ENCODE measurements at regions not wholly inside any gene's neighbourhood (a gene's known extent, or its start where the extent isn't known, plus 50 kb on each side); places are given as distances from the start of the nearest gene placed in this dataset.

DNA sequence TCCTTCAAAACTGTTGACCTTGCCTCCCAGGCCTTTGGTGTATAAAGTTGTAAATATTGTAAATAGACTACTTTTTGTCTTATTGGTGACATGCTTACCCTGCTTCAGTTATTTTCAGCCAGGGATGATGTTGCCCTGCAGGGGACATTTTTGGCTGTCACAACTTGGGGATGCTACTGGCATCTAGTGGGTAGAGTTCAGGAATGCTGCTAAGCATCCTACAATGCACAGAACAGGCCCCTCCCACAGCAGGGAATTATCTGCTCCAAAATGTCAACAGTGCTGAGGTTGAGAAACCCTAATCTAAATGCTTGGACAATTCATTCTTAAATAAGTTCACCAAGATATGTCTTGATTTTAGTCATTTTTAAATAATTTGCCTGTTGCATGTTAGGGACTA lies 459.8 kb downstream of the PMP22 start:
- TF ChIP-seq, protein P1, sequence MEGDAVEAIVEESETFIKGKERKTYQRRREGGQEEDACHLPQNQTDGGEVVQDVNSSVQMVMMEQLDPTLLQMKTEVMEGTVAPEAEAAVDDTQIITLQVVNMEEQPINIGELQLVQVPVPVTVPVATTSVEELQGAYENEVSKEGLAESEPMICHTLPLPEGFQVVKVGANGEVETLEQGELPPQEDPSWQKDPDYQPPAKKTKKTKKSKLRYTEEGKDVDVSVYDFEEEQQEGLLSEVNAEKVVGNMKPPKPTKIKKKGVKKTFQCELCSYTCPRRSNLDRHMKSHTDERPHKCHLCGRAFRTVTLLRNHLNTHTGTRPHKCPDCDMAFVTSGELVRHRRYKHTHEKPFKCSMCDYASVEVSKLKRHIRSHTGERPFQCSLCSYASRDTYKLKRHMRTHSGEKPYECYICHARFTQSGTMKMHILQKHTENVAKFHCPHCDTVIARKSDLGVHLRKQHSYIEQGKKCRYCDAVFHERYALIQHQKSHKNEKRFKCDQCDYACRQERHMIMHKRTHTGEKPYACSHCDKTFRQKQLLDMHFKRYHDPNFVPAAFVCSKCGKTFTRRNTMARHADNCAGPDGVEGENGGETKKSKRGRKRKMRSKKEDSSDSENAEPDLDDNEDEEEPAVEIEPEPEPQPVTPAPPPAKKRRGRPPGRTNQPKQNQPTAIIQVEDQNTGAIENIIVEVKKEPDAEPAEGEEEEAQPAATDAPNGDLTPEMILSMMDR (IDR thresholded peaks at IDR 0.05; ENCODE audit: control insufficient read depth, insufficient read depth, low read depth, low read length, missing control alignments) = peak; percentile 27
- no peak overlapping the region for H3K4me3 ChIP-seq (ENCODE audit: control insufficient read depth, low read depth, low read length)
- no peak for DNase-seq (ENCODE audit: low read depth)

- no peak overlapping the region for H3K4me3 ChIP-seq (ENCODE audit: control insufficient read depth, low read depth, low read length)
- DNase-seq (ENCODE audit: low read depth) = peak; percentile 37
- TF ChIP-seq, protein P1 (IDR thresholded peaks at IDR 0.05; ENCODE audit: control insufficient read depth, insufficient read depth, low read depth, low read length, missing control alignments) = no peak
Observed at GRCh38 chr17:14803826-14804225, 461.3 kb downstream of the PMP22 start.

DNA sequence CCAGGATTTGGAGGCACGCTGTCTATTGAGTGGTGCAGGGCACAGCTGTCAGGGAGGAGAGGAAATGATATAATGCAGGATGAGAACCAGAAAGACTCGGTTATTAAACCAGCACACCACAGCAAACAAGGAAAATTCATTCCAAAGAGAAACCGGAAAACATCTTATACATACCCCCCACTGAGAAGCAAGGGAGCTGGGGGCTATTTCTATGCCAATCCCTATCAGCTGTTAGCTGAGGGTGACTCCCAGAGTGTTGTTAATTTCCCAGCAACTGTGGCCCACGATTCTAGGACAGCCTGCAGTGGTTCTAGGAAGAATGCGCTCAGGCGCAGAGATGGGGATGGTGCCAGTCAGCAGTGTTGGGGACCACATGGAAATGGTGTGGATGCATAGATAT lies 467.3 kb downstream of the PMP22 start:
- no peak for DNase-seq (ENCODE audit: low read depth)
- no peak overlapping the region for H3K4me3 ChIP-seq (ENCODE audit: control insufficient read depth, low read depth, low read length)
- TF ChIP-seq, protein P1 (IDR thresholded peaks at IDR 0.05; ENCODE audit: control insufficient read depth, insufficient read depth, low read depth, low read length, missing control alignments) = no peak

DNA sequence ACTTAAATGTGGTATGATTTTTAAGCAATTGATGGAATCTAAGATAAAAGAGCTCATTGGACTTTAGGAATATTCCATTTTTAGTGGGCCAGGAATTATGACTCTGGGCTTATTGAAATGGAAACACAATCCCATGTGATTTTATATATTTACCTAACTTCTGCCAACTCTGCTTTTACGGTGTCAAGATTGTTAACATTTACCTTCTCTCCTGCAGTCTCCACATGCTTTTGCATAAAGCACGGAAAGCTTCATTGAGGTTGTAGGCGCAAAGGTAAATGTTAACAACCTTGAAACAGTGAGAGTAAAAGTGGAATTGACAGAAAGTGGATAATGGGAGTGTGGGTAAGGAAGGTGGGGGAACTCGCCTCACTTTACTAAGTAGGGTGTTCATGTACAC lies 468.1 kb downstream of the PMP22 start:
- DNase-seq (ENCODE audit: low read depth) = no peak
- no peak overlapping the region for H3K4me3 ChIP-seq (ENCODE audit: control insufficient read depth, low read depth, low read length)
- TF ChIP-seq, protein P1 (IDR thresholded peaks at IDR 0.05; ENCODE audit: control insufficient read depth, insufficient read depth, low read depth, low read length, missing control alignments) = no peak

DNA sequence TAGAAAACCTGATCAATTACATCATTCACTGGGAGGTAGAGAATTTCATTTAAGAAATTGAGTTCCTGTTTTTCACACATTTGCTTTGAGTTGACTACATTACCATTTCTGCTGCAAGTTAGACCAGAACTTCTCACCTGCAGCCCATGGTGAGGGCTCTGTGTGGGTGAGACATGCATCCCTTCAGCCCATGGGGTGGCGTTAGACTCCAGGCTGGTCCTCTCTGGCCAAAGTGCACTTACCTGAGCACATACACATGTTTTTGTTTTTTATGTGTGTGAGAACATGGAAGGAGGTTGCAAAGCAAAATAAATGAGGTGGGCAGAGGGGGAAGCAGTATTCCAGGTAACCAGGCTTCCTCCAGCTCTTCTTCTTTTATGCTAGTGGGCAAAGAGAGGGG lies 470.2 kb downstream of the PMP22 start:
- TF ChIP-seq, protein P1 (IDR thresholded peaks at IDR 0.05; ENCODE audit: control insufficient read depth, insufficient read depth, low read depth, low read length, missing control alignments) = no peak
- no peak for DNase-seq (ENCODE audit: low read depth)
- H3K4me3 ChIP-seq (ENCODE audit: control insufficient read depth, low read depth, low read length) = no peak overlapping the region

DNA sequence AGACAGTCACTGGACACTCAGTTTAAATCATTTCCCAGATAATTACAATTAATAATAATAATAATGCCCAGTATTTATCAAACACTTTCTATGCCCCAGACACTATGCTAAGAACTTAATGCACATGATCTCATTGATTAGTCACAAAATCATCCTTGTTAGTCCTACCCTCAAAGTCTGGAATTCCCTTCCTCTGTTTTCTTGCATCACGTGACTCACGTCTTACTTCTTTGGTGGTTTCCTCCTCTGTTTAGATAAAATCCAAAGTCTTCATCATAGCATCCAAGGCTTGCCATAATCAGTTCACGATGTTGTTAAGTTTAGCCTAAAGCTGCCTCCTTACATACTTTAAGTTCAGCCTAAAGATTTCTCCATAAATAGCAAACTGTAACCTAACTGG lies 471.9 kb downstream of the PMP22 start:
- no peak overlapping the region for H3K4me3 ChIP-seq (ENCODE audit: control insufficient read depth, low read depth, low read length)
- TF ChIP-seq, protein P1 (IDR thresholded peaks at IDR 0.05; ENCODE audit: control insufficient read depth, insufficient read depth, low read depth, low read length, missing control alignments) = no peak
- peak; percentile 33 for DNase-seq (ENCODE audit: low read depth)

DNA sequence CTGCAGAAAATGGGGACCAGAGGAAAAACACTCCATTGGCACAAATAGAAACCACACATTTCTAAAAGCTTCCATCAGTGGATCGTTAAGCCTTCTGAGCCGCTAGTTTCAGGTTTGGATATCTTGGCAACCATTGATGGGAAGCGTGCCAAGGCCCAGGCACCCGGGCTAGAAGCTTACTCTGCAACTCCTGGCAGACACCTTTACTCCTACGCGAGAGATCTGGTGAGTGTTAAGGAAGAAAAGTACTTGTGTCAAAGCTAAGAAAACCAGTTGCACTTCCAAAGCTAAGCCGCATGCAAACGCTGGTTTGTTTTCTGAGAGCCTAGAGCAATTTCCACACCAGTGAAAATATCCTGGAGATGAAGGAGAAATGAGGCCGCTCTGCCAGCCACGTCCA lies 472.4 kb downstream of the PMP22 start:
- no peak overlapping the region for H3K4me3 ChIP-seq (ENCODE audit: control insufficient read depth, low read depth, low read length)
- DNase-seq (ENCODE audit: low read depth) = no peak
- TF ChIP-seq, protein P1 (IDR thresholded peaks at IDR 0.05; ENCODE audit: control insufficient read depth, insufficient read depth, low read depth, low read length, missing control alignments) = no peak
